ENCODE measurements at regions not wholly inside any gene's neighbourhood (a gene's known extent, or its start where the extent isn't known, plus 50 kb on each side); places are given as distances from the start of the nearest gene placed in this dataset.

DNA sequence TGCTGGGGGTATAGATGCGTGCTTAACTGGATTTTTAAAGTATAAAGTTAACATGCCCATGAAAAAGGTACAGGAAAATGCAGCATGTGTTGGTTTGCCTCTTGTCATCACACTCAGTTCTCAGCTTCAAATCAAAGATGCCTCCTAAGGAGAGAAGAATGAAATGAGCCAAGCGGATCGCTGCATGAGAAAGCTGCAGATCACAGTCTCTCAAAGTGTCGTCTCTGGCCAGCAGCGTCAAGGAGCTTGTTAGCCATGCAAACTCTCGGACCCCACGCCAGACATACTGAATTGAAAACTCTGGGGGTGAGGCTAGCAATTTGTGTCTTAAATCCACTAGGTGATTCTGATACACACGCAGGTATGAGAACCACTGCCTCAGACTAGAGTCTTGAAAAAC is 297.2 kb downstream of the AJAP1 start:
- TF ChIP-seq, protein P1, sequence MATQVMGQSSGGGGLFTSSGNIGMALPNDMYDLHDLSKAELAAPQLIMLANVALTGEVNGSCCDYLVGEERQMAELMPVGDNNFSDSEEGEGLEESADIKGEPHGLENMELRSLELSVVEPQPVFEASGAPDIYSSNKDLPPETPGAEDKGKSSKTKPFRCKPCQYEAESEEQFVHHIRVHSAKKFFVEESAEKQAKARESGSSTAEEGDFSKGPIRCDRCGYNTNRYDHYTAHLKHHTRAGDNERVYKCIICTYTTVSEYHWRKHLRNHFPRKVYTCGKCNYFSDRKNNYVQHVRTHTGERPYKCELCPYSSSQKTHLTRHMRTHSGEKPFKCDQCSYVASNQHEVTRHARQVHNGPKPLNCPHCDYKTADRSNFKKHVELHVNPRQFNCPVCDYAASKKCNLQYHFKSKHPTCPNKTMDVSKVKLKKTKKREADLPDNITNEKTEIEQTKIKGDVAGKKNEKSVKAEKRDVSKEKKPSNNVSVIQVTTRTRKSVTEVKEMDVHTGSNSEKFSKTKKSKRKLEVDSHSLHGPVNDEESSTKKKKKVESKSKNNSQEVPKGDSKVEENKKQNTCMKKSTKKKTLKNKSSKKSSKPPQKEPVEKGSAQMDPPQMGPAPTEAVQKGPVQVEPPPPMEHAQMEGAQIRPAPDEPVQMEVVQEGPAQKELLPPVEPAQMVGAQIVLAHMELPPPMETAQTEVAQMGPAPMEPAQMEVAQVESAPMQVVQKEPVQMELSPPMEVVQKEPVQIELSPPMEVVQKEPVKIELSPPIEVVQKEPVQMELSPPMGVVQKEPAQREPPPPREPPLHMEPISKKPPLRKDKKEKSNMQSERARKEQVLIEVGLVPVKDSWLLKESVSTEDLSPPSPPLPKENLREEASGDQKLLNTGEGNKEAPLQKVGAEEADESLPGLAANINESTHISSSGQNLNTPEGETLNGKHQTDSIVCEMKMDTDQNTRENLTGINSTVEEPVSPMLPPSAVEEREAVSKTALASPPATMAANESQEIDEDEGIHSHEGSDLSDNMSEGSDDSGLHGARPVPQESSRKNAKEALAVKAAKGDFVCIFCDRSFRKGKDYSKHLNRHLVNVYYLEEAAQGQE (IDR thresholded peaks at IDR 0.05; ENCODE audit: borderline replicate concordance) = no peak
- no peak for TF ChIP-seq RAD21 (conservative IDR thresholded peaks at IDR 0.05)
- TF ChIP-seq, protein P2, sequence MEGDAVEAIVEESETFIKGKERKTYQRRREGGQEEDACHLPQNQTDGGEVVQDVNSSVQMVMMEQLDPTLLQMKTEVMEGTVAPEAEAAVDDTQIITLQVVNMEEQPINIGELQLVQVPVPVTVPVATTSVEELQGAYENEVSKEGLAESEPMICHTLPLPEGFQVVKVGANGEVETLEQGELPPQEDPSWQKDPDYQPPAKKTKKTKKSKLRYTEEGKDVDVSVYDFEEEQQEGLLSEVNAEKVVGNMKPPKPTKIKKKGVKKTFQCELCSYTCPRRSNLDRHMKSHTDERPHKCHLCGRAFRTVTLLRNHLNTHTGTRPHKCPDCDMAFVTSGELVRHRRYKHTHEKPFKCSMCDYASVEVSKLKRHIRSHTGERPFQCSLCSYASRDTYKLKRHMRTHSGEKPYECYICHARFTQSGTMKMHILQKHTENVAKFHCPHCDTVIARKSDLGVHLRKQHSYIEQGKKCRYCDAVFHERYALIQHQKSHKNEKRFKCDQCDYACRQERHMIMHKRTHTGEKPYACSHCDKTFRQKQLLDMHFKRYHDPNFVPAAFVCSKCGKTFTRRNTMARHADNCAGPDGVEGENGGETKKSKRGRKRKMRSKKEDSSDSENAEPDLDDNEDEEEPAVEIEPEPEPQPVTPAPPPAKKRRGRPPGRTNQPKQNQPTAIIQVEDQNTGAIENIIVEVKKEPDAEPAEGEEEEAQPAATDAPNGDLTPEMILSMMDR (IDR thresholded peaks at IDR 0.05; ENCODE audit: poor library complexity, severe bottlenecking) = no peak
- TF ChIP-seq EP300 (conservative IDR thresholded peaks at IDR 0.05; ENCODE audit: poor library complexity, severe bottlenecking) = no peak
- TF ChIP-seq EZH2 (IDR thresholded peaks at IDR 0.05; ENCODE audit: borderline replicate concordance, insufficient read depth, low read length, poor library complexity, severe bottlenecking) = no peak
- no peak for TF ChIP-seq POLR2AphosphoS5 (IDR thresholded peaks at IDR 0.05)
- no peak for TF ChIP-seq SMC3 (conservative IDR thresholded peaks at IDR 0.05; ENCODE audit: poor library complexity)
- Histone ChIP-seq H3K9me3 (ENCODE audit: low read length) (no peaks in the 10 kb centered on the region), H4K20me1 (ENCODE audit: insufficient read depth) (no peaks in the 10 kb centered on the region), H3K9ac (ENCODE audit: low read length) (no peak overlapping the region), H3K27me3 (ENCODE audit: insufficient read depth, low read depth, low read length) (no peaks in the 10 kb centered on the region), H3K79me2 (replicated peaks; ENCODE audit: insufficient read depth, low read length) (no peaks in the 10 kb centered on the region), H3K27ac (ENCODE audit: low read length) (no peak overlapping the region), H3F3A (ENCODE audit: insufficient read depth, low read length, poor library complexity, severe bottlenecking) (no peaks in the 10 kb centered on the region), H3K36me3 (ENCODE audit: insufficient read depth, low read length) (no peaks in the 10 kb centered on the region), H2AFZ (ENCODE audit: low read depth, low read length) (no peak overlapping the region), H3K4me2 (ENCODE audit: low read length) (no peak overlapping the region), H3K4me3 (ENCODE audit: low read length) (no peak overlapping the region), H3K9me2 (ENCODE audit: insufficient read depth, low read length) (no peaks in the 10 kb centered on the region)

DNA sequence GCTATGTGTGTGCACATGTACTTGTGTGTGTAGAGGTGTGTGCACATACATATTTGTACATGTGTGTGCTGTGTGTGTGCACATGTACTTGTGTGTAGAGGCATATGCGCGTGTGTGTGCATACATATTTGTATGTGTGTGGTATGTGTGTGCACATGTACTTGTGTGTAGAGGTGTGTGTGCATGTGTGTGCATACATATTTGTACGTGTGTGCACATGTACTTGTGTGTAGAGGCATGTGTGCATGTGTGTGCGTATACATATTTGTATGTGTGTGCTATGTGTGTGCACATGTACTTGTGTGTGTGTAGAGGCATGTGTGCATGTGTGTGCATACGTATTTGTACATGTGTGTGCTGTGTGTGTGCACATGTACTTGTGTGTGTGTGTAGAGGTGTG is 291.9 kb downstream of the AJAP1 start:
- TF ChIP-seq, protein P2 (IDR thresholded peaks at IDR 0.05; ENCODE audit: poor library complexity, severe bottlenecking) = no peak
- TF ChIP-seq, protein P1 (IDR thresholded peaks at IDR 0.05; ENCODE audit: borderline replicate concordance) = no peak
- TF ChIP-seq POLR2AphosphoS5 (IDR thresholded peaks at IDR 0.05) (no peak), SMC3 (conservative IDR thresholded peaks at IDR 0.05; ENCODE audit: poor library complexity) (no peak), RAD21 (conservative IDR thresholded peaks at IDR 0.05) (no peak), TAF1 (IDR thresholded peaks at IDR 0.05; ENCODE audit: low read depth) (no peak), MXI1 (conservative IDR thresholded peaks at IDR 0.05; ENCODE audit: poor library complexity, severe bottlenecking) (no peak), EZH2 (IDR thresholded peaks at IDR 0.05; ENCODE audit: borderline replicate concordance, insufficient read depth, low read length, poor library complexity, severe bottlenecking) (no peak), EP300 (conservative IDR thresholded peaks at IDR 0.05; ENCODE audit: poor library complexity, severe bottlenecking) (no peak)
- no peak overlapping the region for H2AFZ ChIP-seq (ENCODE audit: low read depth, low read length)
- no peaks in the 10 kb centered on the region for H3K9me2 ChIP-seq (ENCODE audit: insufficient read depth, low read length)
- H3K9me3 ChIP-seq (ENCODE audit: low read length) = no peaks in the 10 kb centered on the region
- no peaks in the 10 kb centered on the region for H3K79me2 ChIP-seq (replicated peaks; ENCODE audit: insufficient read depth, low read length)
- no peak overlapping the region for H3K27ac ChIP-seq (ENCODE audit: low read length)
- H3K4me3 ChIP-seq (ENCODE audit: low read length) = no peak overlapping the region
- H4K20me1 ChIP-seq (ENCODE audit: insufficient read depth) = no peaks in the 10 kb centered on the region
- H3F3A ChIP-seq (ENCODE audit: insufficient read depth, low read length, poor library complexity, severe bottlenecking) = no peaks in the 10 kb centered on the region
- no peaks in the 10 kb centered on the region for H3K36me3 ChIP-seq (ENCODE audit: insufficient read depth, low read length)
- no peaks in the 10 kb centered on the region for H3K27me3 ChIP-seq (ENCODE audit: insufficient read depth, low read depth, low read length)
- no peak overlapping the region for H3K4me2 ChIP-seq (ENCODE audit: low read length)
- H3K9ac ChIP-seq (ENCODE audit: low read length) = no peak overlapping the region
